ENCODE measurements at regions not wholly inside any gene's neighbourhood (a gene's known extent, or its start where the extent isn't known, plus 50 kb on each side); places are given as distances from the start of the nearest gene placed in this dataset.

DNA sequence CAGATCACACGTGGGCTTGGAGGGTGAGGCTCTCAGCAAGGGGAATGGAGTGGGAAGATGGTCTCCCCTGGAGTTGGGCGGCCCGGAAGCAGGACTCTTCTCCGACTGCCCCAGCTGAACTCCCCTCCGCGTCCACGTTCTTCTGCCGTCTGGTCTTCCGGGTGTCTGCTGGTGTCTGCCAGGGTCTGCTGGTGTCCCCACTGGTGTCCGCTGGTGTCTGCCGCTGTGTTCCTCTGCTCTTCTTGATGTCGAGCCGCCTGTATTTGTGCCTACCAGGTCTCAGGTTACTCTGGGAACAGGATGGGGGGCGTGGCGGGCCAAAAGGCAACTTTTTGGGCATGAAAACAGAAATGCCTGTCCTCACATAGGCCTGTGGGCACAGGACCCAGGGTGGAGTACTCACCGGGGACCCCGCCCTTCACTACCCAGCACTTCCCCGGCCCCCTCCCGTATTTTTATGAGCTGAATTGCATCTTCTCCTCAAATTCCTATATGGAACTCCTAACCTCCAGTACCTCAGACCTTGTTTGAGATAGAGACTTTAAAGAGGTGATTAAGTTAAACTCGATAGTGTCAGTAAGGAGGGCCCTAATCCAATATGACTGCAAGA, 675.4 kb downstream of the SEMA5A start:
- POLR2A ChIA-PET, result no interaction called here
- H3K9me3 ChIP-seq (ENCODE audit: control insufficient read depth in 1 of 2, insufficient read depth in 1 of 2, low read depth in 1 of 2, low read length in 2 of 2), result peaks cover 0 to 20% of the 10 kb centered on the region in 2 experiments; a peak in 2 of 4 replicates

DNA sequence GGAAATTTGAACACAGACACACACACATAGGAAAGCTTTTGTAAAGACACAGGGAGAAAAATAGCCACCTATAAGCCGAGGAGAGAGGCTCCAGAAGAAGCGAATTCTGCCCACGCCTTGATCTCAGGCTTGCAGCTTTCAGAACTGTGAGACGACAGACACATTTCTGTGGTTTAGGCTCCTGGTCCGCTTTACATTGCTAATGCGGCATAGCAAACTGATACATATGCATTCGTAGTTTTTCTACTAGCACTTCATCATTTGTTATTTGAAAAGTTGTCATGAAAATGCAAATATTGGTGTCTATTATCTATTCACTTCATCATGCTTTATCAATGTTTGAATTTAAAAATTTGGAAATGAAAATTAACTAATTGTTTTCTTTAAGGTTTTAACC, 674.9 kb downstream of the SEMA5A start:
- no peak overlapping the region for H3K27ac ChIP-seq (ENCODE audit: low read depth, low read length)
- H3K4me2 ChIP-seq (ENCODE audit: low read length), result no peak overlapping the region
- H3K9me3 ChIP-seq (ENCODE audit: control insufficient read depth in 1 of 2, insufficient read depth in 1 of 2, low read depth in 1 of 2, low read length in 2 of 2), result peaks cover 0 to 20% of the 10 kb centered on the region in 2 experiments; a peak in 2 of 4 replicates
- no peak overlapping the region for H3K4me3 ChIP-seq (replicated peaks in 1 of 2; ENCODE audit: low read depth in 1 of 2, low read length in 2 of 2)
- no peaks in the 10 kb centered on the region for H3K36me3 ChIP-seq (ENCODE audit: control insufficient read depth in 1 of 2, insufficient read depth in 2 of 2, low read length in 2 of 2)
- no peaks in the 10 kb centered on the region for H3K79me2 ChIP-seq (ENCODE audit: insufficient read depth, low read length)
- intact Hi-C loops (cut with micrococcal nuclease), result no loop called here
- no peaks in the 10 kb centered on the region for H3K9me2 ChIP-seq (ENCODE audit: insufficient read depth)
- POLR2A ChIA-PET, result no interaction called here
- H3K9ac ChIP-seq (ENCODE audit: low read length), result no peak overlapping the region
- RAD21 ChIA-PET (ENCODE audit: low non-redundant PET in 1 of 2, low total read pairs in 2 of 2, uncharacterized antibody in 2 of 2, unreplicated experiment in 2 of 2), result no interaction called here
- BruUV-seq (replicated peaks), result no TSS peak
- no peak for DNase-seq (ENCODE audit: low read depth, low spot score)
- H3K27me3 ChIP-seq (ENCODE audit: insufficient read depth, low read length), result no peaks in the 10 kb centered on the region
- no peak for ATAC-seq
- no peaks in the 10 kb centered on the region for H4K20me1 ChIP-seq (ENCODE audit: insufficient read depth)
- no peak overlapping the region for H2AFZ ChIP-seq (ENCODE audit: low read depth, low read length, poor library complexity, severe bottlenecking)
- CTCF ChIA-PET, result no interaction called here
- H3K4me1 ChIP-seq (ENCODE audit: control insufficient read depth in 1 of 2, insufficient read depth in 2 of 2, low read length in 2 of 2), result no peaks in the 10 kb centered on the region
- TF ChIP-seq RAD21 (IDR thresholded peaks at IDR 0.05; ENCODE audit: low read depth) (no peak), CEBPB (IDR thresholded peaks at IDR 0.05; ENCODE audit: low read depth) (no peak), JUND (IDR thresholded peaks at IDR 0.05) (no peak), MAX (IDR thresholded peaks at IDR 0.05) (no peak), EZH2phosphoT487 (IDR thresholded peaks at IDR 0.05; ENCODE audit: borderline replicate concordance) (no peak), EGR1 (IDR thresholded peaks at IDR 0.05; ENCODE audit: low read depth) (no peak), ZFX (IDR thresholded peaks at IDR 0.05) (no peak), EZH2 (IDR thresholded peaks at IDR 0.05) (no peak), POLR2A (IDR thresholded peaks at IDR 0.05; ENCODE audit: borderline replicate concordance, extremely low read depth, insufficient read depth, insufficient read length) (no peak), CBX3 (IDR thresholded peaks at IDR 0.05; ENCODE audit: low read depth) (no peak), POLR2AphosphoS5 (IDR thresholded peaks at IDR 0.05; ENCODE audit: low read depth, low read length) (no peak), FOSL1 (IDR thresholded peaks at IDR 0.05; ENCODE audit: low read depth) (no peak), SRF (IDR thresholded peaks at IDR 0.05; ENCODE audit: low read depth) (no peak), CTCF (IDR thresholded peaks at IDR 0.05 in 2 of 3, conservative IDR thresholded peaks at IDR 0.05 in 1 of 3; ENCODE audit: borderline replicate concordance in 1 of 3, insufficient read depth in 1 of 3, low read depth in 2 of 3, low read length in 2 of 3) (no peak), ZNF274 (IDR thresholded peaks at IDR 0.05; ENCODE audit: low read depth, low read length) (no peak), SIN3A (IDR thresholded peaks at IDR 0.05; ENCODE audit: low read depth) (no peak), SP1 (IDR thresholded peaks at IDR 0.05; ENCODE audit: low read depth) (no peak), ELF1 (IDR thresholded peaks at IDR 0.05; ENCODE audit: borderline replicate concordance, low read depth) (no peak)
- TF ChIP-seq, protein P1, sequence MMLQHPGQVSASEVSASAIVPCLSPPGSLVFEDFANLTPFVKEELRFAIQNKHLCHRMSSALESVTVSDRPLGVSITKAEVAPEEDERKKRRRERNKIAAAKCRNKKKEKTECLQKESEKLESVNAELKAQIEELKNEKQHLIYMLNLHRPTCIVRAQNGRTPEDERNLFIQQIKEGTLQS (IDR thresholded peaks at IDR 0.05), result no peak

More for the DNA sequence above, 675.4 kb downstream of the SEMA5A start:
- Histone ChIP-seq H3K27me3 (ENCODE audit: insufficient read depth, low read length) (no peaks in the 10 kb centered on the region), H2AFZ (ENCODE audit: low read depth, low read length, poor library complexity, severe bottlenecking) (no peak overlapping the region), H3K9me2 (ENCODE audit: insufficient read depth) (no peaks in the 10 kb centered on the region), H3K27ac (ENCODE audit: low read depth, low read length) (no peak overlapping the region), H4K20me1 (ENCODE audit: insufficient read depth) (no peaks in the 10 kb centered on the region), H3K4me1 (ENCODE audit: control insufficient read depth in 1 of 2, insufficient read depth in 2 of 2, low read length in 2 of 2) (no peaks in the 10 kb centered on the region), H3K79me2 (ENCODE audit: insufficient read depth, low read length) (no peaks in the 10 kb centered on the region), H3K36me3 (ENCODE audit: control insufficient read depth in 1 of 2, insufficient read depth in 2 of 2, low read length in 2 of 2) (no peaks in the 10 kb centered on the region), H3K4me3 (replicated peaks in 1 of 2; ENCODE audit: low read depth in 1 of 2, low read length in 2 of 2) (no peak overlapping the region), H3K9ac (ENCODE audit: low read length) (no peak overlapping the region), H3K4me2 (ENCODE audit: low read length) (no peak overlapping the region)
- RAD21 ChIA-PET (ENCODE audit: low non-redundant PET in 1 of 2, low total read pairs in 2 of 2, uncharacterized antibody in 2 of 2, unreplicated experiment in 2 of 2), result no interaction called here
- no peak for ATAC-seq
- DNase-seq (ENCODE audit: low read depth, low spot score), result no peak
- CTCF ChIA-PET, result no interaction called here
- intact Hi-C loops (cut with micrococcal nuclease), result no loop called here
- BruUV-seq (replicated peaks), result no TSS peak
- TF ChIP-seq, protein P1 (IDR thresholded peaks at IDR 0.05), result no peak
- TF ChIP-seq MAX (IDR thresholded peaks at IDR 0.05), result no peak
- no peak for TF ChIP-seq RAD21 (IDR thresholded peaks at IDR 0.05; ENCODE audit: low read depth)
- TF ChIP-seq CBX3 (IDR thresholded peaks at IDR 0.05; ENCODE audit: low read depth), result no peak
- TF ChIP-seq CEBPB (IDR thresholded peaks at IDR 0.05; ENCODE audit: low read depth), result no peak
